OCI-LY3 (cell line): ENCODE measurements at regions not wholly inside any gene's neighbourhood (a gene's known extent, or its start where the extent isn't known, plus 50 kb on each side); places are given as distances from the start of the nearest gene placed in this dataset.

Experiments used
- H2AFZ ChIP-seq: fragments of 200-600, 300-600 bp; shearing (Covaris generic); 2 replicates; pipeline ENCODE4 v1.6.0; 2014; ENCODE audit warnings: antibody characterized with exemption, low read depth, low read length
- H3K27ac ChIP-seq: fragments of 200-600, 300-600 bp; sonication (generic); 2 replicates; pipeline ENCODE4 v1.5.1; 2014; ENCODE audit warnings: mild to moderate bottlenecking, low read length, moderate library complexity, mixed read lengths
- H3K27me3 ChIP-seq: fragments of 200-600, 300-600 bp; sonication (generic); 2 replicates; pipeline ENCODE4 v1.6.1; 2014; ENCODE audit warnings: low read depth, low read length, mixed read lengths
- H3K36me3 ChIP-seq: fragments of 200-600, 300-600 bp; sonication (generic); replicated peaks from 2 replicates; pipeline ENCODE3; 2014; ENCODE audit warnings: low read depth, low read length, mixed read lengths
- H3K4me1 ChIP-seq: fragments of 300-600, 200-600 bp; sonication (generic); 2 replicates; pipeline ENCODE4 v1.6.1; 2014; ENCODE audit warnings: low read length, mixed read lengths
- H3K4me2 ChIP-seq: fragments of 200-600, 300-600 bp; sonication (generic); 2 replicates; pipeline ENCODE4 v1.6.1; 2014; ENCODE audit warnings: low read length, mixed read lengths
- H3K4me3 ChIP-seq: fragments of 300-600, 200-600 bp; sonication (generic); 2 replicates; pipeline ENCODE4 v1.5.1; 2014; ENCODE audit warnings: antibody characterized with exemption, mild to moderate bottlenecking, low read length, moderate library complexity
- H3K79me2 ChIP-seq: fragments of 300-600, 200-600 bp; shearing (Covaris generic); 2 replicates; pipeline ENCODE4 v1.6.1; 2014; ENCODE audit warnings: mild to moderate bottlenecking, low read length, mixed read lengths
- H3K9ac ChIP-seq: fragments of 300-600, 200-600 bp; shearing (Covaris generic); 2 replicates; pipeline ENCODE4 v1.6.0; 2014; ENCODE audit warnings: mild to moderate bottlenecking, low read length, moderate library complexity
- H3K9me3 ChIP-seq: fragments of 200-600, 300-600 bp; shearing (Covaris generic); 2 replicates; pipeline ENCODE4 v1.6.1; 2014; ENCODE audit warnings: low read length, mixed read lengths; ENCODE audit not compliant: insufficient read depth
- H4K20me1 ChIP-seq: fragments of 200-600, 300-600 bp; sonication (generic); 2 replicates; pipeline ENCODE4 v1.6.1; 2016; ENCODE audit warnings: low read length, mixed read lengths; ENCODE audit not compliant: insufficient read depth
- EZH2phosphoT487 ChIP-seq: fragments of 200-600 bp; shearing (Covaris generic); IDR thresholded peaks from 2 replicates; pipeline ENCODE4 v1.6.1; 2018; ENCODE audit warnings: antibody characterized with exemption, mixed run types, low read depth
- TF ChIP-seq, protein P1 (sequence below): fragments of 200-600, 300-600 bp; sonication (generic); IDR thresholded peaks from 2 replicates; pipeline ENCODE4 v1.5.1; 2014; ENCODE audit warnings: antibody characterized with exemption, low read length, low read depth

DNA sequence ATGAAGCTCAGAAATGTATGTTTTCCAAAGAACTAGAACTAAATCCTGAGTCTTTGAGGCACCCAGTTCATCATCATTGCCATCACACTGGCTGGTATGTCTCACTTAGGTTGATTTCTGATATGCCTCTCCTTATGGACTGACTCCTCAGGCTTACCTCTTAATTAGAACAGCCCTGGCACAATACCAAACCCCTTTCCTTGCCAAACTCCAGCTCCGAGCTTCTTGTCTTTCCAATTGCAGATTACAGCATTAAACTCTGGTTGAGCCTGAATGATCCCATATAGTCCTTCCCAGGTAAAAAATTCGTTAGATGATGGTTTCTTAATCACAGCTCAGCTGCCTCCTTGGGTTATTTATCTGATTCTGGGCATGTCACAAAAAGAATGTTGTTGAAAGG lies 66.3 kb downstream of the RTP4 start:
- Histone ChIP-seq H3K4me3 (no peak overlapping the region), H3K27me3 (no peaks in the 10 kb centered on the region), H4K20me1 (no peaks in the 10 kb centered on the region), H3K36me3 (no peaks in the 10 kb centered on the region), H3K9ac (no peak overlapping the region), H3K9me3 (no peaks in the 10 kb centered on the region), H3K4me2 (no peak overlapping the region), H3K27ac (no peak overlapping the region), H2AFZ (no peak overlapping the region), H3K4me1 (no peaks in the 10 kb centered on the region), H3K79me2 (no peaks in the 10 kb centered on the region)
- TF ChIP-seq EZH2phosphoT487, result no peak
- TF ChIP-seq, protein P1, sequence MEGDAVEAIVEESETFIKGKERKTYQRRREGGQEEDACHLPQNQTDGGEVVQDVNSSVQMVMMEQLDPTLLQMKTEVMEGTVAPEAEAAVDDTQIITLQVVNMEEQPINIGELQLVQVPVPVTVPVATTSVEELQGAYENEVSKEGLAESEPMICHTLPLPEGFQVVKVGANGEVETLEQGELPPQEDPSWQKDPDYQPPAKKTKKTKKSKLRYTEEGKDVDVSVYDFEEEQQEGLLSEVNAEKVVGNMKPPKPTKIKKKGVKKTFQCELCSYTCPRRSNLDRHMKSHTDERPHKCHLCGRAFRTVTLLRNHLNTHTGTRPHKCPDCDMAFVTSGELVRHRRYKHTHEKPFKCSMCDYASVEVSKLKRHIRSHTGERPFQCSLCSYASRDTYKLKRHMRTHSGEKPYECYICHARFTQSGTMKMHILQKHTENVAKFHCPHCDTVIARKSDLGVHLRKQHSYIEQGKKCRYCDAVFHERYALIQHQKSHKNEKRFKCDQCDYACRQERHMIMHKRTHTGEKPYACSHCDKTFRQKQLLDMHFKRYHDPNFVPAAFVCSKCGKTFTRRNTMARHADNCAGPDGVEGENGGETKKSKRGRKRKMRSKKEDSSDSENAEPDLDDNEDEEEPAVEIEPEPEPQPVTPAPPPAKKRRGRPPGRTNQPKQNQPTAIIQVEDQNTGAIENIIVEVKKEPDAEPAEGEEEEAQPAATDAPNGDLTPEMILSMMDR, result no peak

DNA sequence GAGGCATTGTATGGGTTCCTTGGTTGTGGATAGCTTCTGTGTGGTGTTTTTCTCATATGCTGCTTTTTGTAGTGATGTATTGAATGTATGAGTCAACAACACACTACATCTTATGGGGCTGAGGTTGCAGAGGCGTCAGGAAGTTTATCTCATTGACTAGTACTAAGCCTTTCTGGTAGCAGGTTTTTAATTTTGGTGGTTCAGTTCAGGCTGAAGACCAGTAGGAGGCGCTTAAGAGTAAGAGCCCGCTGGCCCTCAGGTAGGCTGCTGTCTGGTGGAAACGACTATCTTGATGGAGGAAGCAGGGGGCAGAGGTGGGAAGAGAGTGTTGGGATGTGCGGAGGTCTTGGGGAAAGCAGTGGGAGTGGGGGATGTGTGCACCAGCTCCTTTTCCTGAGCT lies 62.4 kb downstream of the RTP4 start:
- no peak overlapping the region for H3K4me2 ChIP-seq
- H3K36me3 ChIP-seq, result no peaks in the 10 kb centered on the region
- H3K9ac ChIP-seq, result no peak overlapping the region
- H3K9me3 ChIP-seq, result no peaks in the 10 kb centered on the region
- H3K27ac ChIP-seq, result no peak overlapping the region
- H3K27me3 ChIP-seq, result no peaks in the 10 kb centered on the region
- H3K79me2 ChIP-seq, result no peaks in the 10 kb centered on the region
- H4K20me1 ChIP-seq, result no peaks in the 10 kb centered on the region
- TF ChIP-seq, protein P1, result peak; percentile 49; the same call in 1 of the 2 replicates
- no peak for TF ChIP-seq EZH2phosphoT487
- no peak overlapping the region for H3K4me3 ChIP-seq
- H2AFZ ChIP-seq, result no peak overlapping the region
- no peaks in the 10 kb centered on the region for H3K4me1 ChIP-seq
